ENCODE measurements at regions not wholly inside any gene's neighbourhood (a gene's known extent, or its start where the extent isn't known, plus 50 kb on each side); places are given as distances from the start of the nearest gene placed in this dataset.
A peak's percentile ranks its signal among the peaks of the same experiment; 100 is the strongest.

GRCh38 chr14:38038171-38038570 lies 169.5 kb upstream of the SSTR1 start:
- BruUV-seq (replicated peaks): no TSS peak
- H3K9me3 ChIP-seq (ENCODE audit: low read length): peaks cover 12% of the 10 kb centered on the region; the same call in 1 of the 2 replicates
- ChIA-PET POLR2A (interaction anchor here (0.9 to 1.9 kb wide), 3 partner anchors 9 to 24 kb away, joined by 3 to 6 read pairs (median 4); no protein-coding TSS in a partner anchor), CTCF (ENCODE audit: unreplicated experiment) (no interaction called here)
- H3K4me1 ChIP-seq (ENCODE audit: insufficient read depth, low read length, poor library complexity, severe bottlenecking): no peaks in the 10 kb centered on the region
- no peak overlapping the region for H3K4me3 ChIP-seq (ENCODE audit: low read depth, low read length, poor library complexity, severe bottlenecking)
- no peak overlapping the region for H3K27ac ChIP-seq (ENCODE audit: low read depth, low read length, poor library complexity, severe bottlenecking)
- H4K20me1 ChIP-seq (ENCODE audit: insufficient read depth, low read length): no peaks in the 10 kb centered on the region
- no peaks in the 10 kb centered on the region for H3K79me2 ChIP-seq (ENCODE audit: insufficient read depth, low read depth, low read length)
- no peaks in the 10 kb centered on the region; the same call in 1 of the 2 replicates for H3K36me3 ChIP-seq (ENCODE audit: insufficient read depth, low read length)
- intact Hi-C loops (cut with micrococcal nuclease; ENCODE audit: unreplicated experiment): no loop called here
- H3K9me2 ChIP-seq (ENCODE audit: insufficient read depth, low read length): no peaks in the 10 kb centered on the region
- DNase-seq (ENCODE audit: low spot score): no peak
- TF ChIP-seq EZH2phosphoT487 (IDR thresholded peaks at IDR 0.05; ENCODE audit: borderline replicate concordance, low read depth, low read length): no peak
- TF ChIP-seq, protein P1, sequence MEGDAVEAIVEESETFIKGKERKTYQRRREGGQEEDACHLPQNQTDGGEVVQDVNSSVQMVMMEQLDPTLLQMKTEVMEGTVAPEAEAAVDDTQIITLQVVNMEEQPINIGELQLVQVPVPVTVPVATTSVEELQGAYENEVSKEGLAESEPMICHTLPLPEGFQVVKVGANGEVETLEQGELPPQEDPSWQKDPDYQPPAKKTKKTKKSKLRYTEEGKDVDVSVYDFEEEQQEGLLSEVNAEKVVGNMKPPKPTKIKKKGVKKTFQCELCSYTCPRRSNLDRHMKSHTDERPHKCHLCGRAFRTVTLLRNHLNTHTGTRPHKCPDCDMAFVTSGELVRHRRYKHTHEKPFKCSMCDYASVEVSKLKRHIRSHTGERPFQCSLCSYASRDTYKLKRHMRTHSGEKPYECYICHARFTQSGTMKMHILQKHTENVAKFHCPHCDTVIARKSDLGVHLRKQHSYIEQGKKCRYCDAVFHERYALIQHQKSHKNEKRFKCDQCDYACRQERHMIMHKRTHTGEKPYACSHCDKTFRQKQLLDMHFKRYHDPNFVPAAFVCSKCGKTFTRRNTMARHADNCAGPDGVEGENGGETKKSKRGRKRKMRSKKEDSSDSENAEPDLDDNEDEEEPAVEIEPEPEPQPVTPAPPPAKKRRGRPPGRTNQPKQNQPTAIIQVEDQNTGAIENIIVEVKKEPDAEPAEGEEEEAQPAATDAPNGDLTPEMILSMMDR (conservative IDR thresholded peaks at IDR 0.05; ENCODE audit: low read length): no peak
- no peak overlapping the region for H2AFZ ChIP-seq (ENCODE audit: low read length)
- H3K4me2 ChIP-seq (ENCODE audit: low read length): no peak overlapping the region

- TF ChIP-seq, protein P1 (conservative IDR thresholded peaks at IDR 0.05; ENCODE audit: low read length): no peak
- no peak for TF ChIP-seq EZH2phosphoT487 (IDR thresholded peaks at IDR 0.05; ENCODE audit: borderline replicate concordance, low read depth, low read length)
- BruUV-seq (replicated peaks): no TSS peak
- intact Hi-C loops (cut with micrococcal nuclease; ENCODE audit: unreplicated experiment): no loop called here
Observed at GRCh38 chr14:38038986-38039385, 168.7 kb upstream of the SSTR1 start.

DNA sequence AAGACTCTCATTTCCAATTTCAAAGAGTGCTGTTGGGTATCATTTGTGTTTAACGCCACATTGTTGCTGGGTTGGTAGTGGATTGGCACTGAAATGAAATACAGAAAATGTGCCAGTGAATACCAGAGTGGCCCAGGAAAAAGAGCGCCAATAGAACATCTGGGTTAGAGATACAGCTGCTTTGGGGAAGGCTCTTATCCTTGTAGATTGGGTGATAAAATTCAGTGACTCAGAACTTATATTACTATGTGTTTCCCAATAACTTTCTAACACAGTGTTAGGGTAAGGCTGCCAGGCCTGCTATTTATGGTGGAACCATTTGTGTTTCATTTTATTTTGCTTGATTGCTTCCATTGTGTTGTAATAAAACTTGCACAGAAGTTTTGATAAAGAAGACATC lies 168.2 kb upstream of the SSTR1 start:
- POLR2A ChIA-PET: interaction anchor here (0.8 to 1.9 kb wide), 2 partner anchors 9 to 10 kb away, joined by 3 to 6 read pairs; no protein-coding TSS in a partner anchor
- TF ChIP-seq, protein P1 (conservative IDR thresholded peaks at IDR 0.05; ENCODE audit: low read length): no peak
- TF ChIP-seq EZH2phosphoT487 (IDR thresholded peaks at IDR 0.05; ENCODE audit: borderline replicate concordance, low read depth, low read length): no peak
- no peak overlapping the region for H3K4me3 ChIP-seq (ENCODE audit: low read depth, low read length, poor library complexity, severe bottlenecking)
- DNase-seq (ENCODE audit: low spot score): no peak
- CTCF ChIA-PET (ENCODE audit: unreplicated experiment): no interaction called here
- H3K27ac ChIP-seq (ENCODE audit: low read depth, low read length, poor library complexity, severe bottlenecking): no peak overlapping the region
- intact Hi-C loops (cut with micrococcal nuclease; ENCODE audit: unreplicated experiment): no loop called here
- H3K9me3 ChIP-seq (ENCODE audit: low read length): peaks cover 12% of the 10 kb centered on the region; the same call in 1 of the 2 replicates
- no peaks in the 10 kb centered on the region for H3K79me2 ChIP-seq (ENCODE audit: insufficient read depth, low read depth, low read length)
- no TSS peak for BruUV-seq (replicated peaks)
- no peaks in the 10 kb centered on the region; the same call in 1 of the 2 replicates for H3K36me3 ChIP-seq (ENCODE audit: insufficient read depth, low read length)
- H3K9me2 ChIP-seq (ENCODE audit: insufficient read depth, low read length): no peaks in the 10 kb centered on the region
- no peaks in the 10 kb centered on the region for H3K4me1 ChIP-seq (ENCODE audit: insufficient read depth, low read length, poor library complexity, severe bottlenecking)
- no peaks in the 10 kb centered on the region for H4K20me1 ChIP-seq (ENCODE audit: insufficient read depth, low read length)
- peak overlapping the region; percentile 62; the same call in 1 of the 2 replicates for H2AFZ ChIP-seq (ENCODE audit: low read length)
- no peak overlapping the region for H3K4me2 ChIP-seq (ENCODE audit: low read length)

More at GRCh38 chr14:38038986-38039385, 168.7 kb upstream of the SSTR1 start:
- Histone ChIP-seq H4K20me1 (ENCODE audit: insufficient read depth, low read length) (no peaks in the 10 kb centered on the region), H3K79me2 (ENCODE audit: insufficient read depth, low read depth, low read length) (no peaks in the 10 kb centered on the region), H3K4me2 (ENCODE audit: low read length) (no peak overlapping the region), H3K27ac (ENCODE audit: low read depth, low read length, poor library complexity, severe bottlenecking) (no peak overlapping the region), H3K4me3 (ENCODE audit: low read depth, low read length, poor library complexity, severe bottlenecking) (no peak overlapping the region), H3K9me3 (ENCODE audit: low read length) (peaks cover 12% of the 10 kb centered on the region; the same call in 1 of the 2 replicates), H3K9me2 (ENCODE audit: insufficient read depth, low read length) (no peaks in the 10 kb centered on the region), H3K4me1 (ENCODE audit: insufficient read depth, low read length, poor library complexity, severe bottlenecking) (no peaks in the 10 kb centered on the region), H3K36me3 (ENCODE audit: insufficient read depth, low read length) (no peaks in the 10 kb centered on the region; the same call in 1 of the 2 replicates), H2AFZ (ENCODE audit: low read length) (peak overlapping the region; percentile 62)
- CTCF ChIA-PET (ENCODE audit: unreplicated experiment): no interaction called here
- no peak for DNase-seq (ENCODE audit: low spot score)
- POLR2A ChIA-PET: interaction anchor here (1.4 to 1.9 kb wide), 2 partner anchors 9 to 10 kb away, joined by 4 to 6 read pairs; no protein-coding TSS in a partner anchor
